SK-N-SH (cell line): ENCODE measurements at regions not wholly inside any gene's neighbourhood (a gene's known extent, or its start where the extent isn't known, plus 50 kb on each side); places are given as distances from the start of the nearest gene placed in this dataset.

Source experiments
- CTCF ChIP-seq: fragments of 200-600 bp; sonication (generic); IDR thresholded peaks from 2 replicates; pipeline ENCODE4 v1.6.1; 2017; ENCODE audit warnings: antibody characterized with exemption, mild to moderate bottlenecking, moderate library complexity
- EP300 ChIP-seq, 2 experiments: IDR thresholded peaks; 2 replicates each; pipeline versions ENCODE4 v1.4.0 to v1.6.1; 2012; ENCODE audit warnings: borderline replicate concordance in 1 of 2, low read depth in 1 of 2, low read length in 1 of 2
- EZH2phosphoT487 ChIP-seq: fragments of 200-600 bp; sonication (generic); IDR thresholded peaks from 2 replicates; pipeline ENCODE4 v1.6.1; 2017; ENCODE audit warnings: low read depth, mixed run types, mild to moderate bottlenecking, antibody characterized with exemption, moderate library complexity, borderline replicate concordance
- MAX ChIP-seq: IDR thresholded peaks from 2 replicates; pipeline ENCODE4 v1.4.0; 2012; ENCODE audit warnings: low read depth
- NFIC ChIP-seq: IDR thresholded peaks from 2 replicates; pipeline ENCODE4 v1.4.0; 2012; ENCODE audit warnings: borderline replicate concordance
- POLR2AphosphoS5 ChIP-seq: IDR thresholded peaks from 2 replicates; pipeline ENCODE4 v1.6.1; 2012; ENCODE audit warnings: low read depth, low read length
- RCOR1 ChIP-seq: fragments of 150-350 bp; IDR thresholded peaks from 2 replicates; pipeline ENCODE4 v1.6.1; 2017; ENCODE audit warnings: antibody characterized with exemption, low read length
- REST ChIP-seq: IDR thresholded peaks from 2 replicates; pipeline ENCODE4 v1.6.1; 2012; ENCODE audit warnings: mild to moderate bottlenecking, low read depth, low read length, moderate library complexity
- SIN3A ChIP-seq: IDR thresholded peaks from 2 replicates; pipeline ENCODE4 v1.6.1; 2012; ENCODE audit warnings: low read depth, mild to moderate bottlenecking, low read length, moderate library complexity, borderline replicate concordance
- SMC3 ChIP-seq: IDR thresholded peaks from 2 replicates; pipeline ENCODE4 v1.6.1; 2012; ENCODE audit warnings: low read depth, low read length, improper control_type of control experiment
- TCF12 ChIP-seq: IDR thresholded peaks from 2 replicates; pipeline ENCODE4 v1.4.0; 2012
- USF1 ChIP-seq: IDR thresholded peaks from 2 replicates; pipeline ENCODE4 v1.4.0; 2012; ENCODE audit warnings: low read depth, borderline replicate concordance
- USF2 ChIP-seq: fragments of 150-350 bp; IDR thresholded peaks from 2 replicates; pipeline ENCODE4 v1.6.1; 2017; ENCODE audit warnings: antibody characterized with exemption, low read length, low read depth, borderline replicate concordance

GRCh38 chr5:92805446-92805845, 775.6 kb downstream of the NR2F1-AS1 start:
- TF ChIP-seq CTCF (no peak), REST (no peak), NFIC (no peak), USF2 (no peak), MAX (no peak), SIN3A (no peak), SMC3 (no peak), TCF12 (no peak), EP300 (IDR thresholded peaks at IDR 0.05; ENCODE audit: borderline replicate concordance in 1 of 2, low read depth in 1 of 2, low read length in 1 of 2) (no peak), EZH2phosphoT487 (no peak), USF1 (no peak), POLR2AphosphoS5 (no peak), RCOR1 (no peak)
